ENCODE measurements at regions not wholly inside any gene's neighbourhood (a gene's known extent, or its start where the extent isn't known, plus 50 kb on each side); places are given as distances from the start of the nearest gene placed in this dataset.

DNA sequence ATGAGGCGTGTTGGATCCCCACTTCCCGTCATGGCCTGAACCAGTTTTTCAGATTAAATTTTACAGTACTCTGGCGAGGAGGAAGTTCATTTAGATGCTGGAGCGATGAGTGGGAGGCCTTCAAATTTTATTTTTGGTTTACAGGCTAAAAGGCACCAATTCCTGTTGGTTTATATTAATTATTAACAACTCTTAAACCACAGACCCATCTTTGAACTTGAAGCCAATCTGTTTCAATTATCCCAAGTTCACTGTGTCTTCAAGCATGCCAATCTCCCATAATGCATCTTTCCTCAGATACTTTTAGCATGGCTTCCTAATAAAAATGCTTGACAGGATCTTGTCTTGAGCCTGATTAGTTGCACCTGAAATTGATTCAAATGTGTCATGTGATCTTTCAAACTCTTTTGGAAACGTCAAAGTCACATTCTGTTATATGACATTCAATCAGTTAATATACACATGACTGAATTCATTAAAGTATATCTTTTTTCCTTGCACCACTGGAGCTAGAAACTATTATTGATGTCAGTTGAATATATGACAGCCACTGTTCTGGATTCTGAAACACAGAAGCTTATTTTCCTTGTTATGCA, 641.7 kb upstream of the TMEM132C start:
- intact Hi-C loops (cut with DNase I): no loop called here
- 65% methylated on average over 5 of the region's 5 CpGs for WGBS
- Histone ChIP-seq H3K4me3 (no peak overlapping the region), H3K27me3 (replicated peaks; ENCODE audit: insufficient read depth) (no peaks in the 10 kb centered on the region), H3K9me3 (no peaks in the 10 kb centered on the region), H3K36me3 (no peaks in the 10 kb centered on the region), H3K27ac (no peak overlapping the region), H3K4me1 (replicated peaks) (no peaks in the 10 kb centered on the region)
- no peak for TF ChIP-seq POLR2AphosphoS5 (IDR thresholded peaks at IDR 0.05)
- TF ChIP-seq, protein P1, sequence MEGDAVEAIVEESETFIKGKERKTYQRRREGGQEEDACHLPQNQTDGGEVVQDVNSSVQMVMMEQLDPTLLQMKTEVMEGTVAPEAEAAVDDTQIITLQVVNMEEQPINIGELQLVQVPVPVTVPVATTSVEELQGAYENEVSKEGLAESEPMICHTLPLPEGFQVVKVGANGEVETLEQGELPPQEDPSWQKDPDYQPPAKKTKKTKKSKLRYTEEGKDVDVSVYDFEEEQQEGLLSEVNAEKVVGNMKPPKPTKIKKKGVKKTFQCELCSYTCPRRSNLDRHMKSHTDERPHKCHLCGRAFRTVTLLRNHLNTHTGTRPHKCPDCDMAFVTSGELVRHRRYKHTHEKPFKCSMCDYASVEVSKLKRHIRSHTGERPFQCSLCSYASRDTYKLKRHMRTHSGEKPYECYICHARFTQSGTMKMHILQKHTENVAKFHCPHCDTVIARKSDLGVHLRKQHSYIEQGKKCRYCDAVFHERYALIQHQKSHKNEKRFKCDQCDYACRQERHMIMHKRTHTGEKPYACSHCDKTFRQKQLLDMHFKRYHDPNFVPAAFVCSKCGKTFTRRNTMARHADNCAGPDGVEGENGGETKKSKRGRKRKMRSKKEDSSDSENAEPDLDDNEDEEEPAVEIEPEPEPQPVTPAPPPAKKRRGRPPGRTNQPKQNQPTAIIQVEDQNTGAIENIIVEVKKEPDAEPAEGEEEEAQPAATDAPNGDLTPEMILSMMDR (IDR thresholded peaks at IDR 0.05): no peak
- no peak for TF ChIP-seq POLR2A (IDR thresholded peaks at IDR 0.05)
- DNase-seq (ENCODE audit: low spot score): no peak

DNA sequence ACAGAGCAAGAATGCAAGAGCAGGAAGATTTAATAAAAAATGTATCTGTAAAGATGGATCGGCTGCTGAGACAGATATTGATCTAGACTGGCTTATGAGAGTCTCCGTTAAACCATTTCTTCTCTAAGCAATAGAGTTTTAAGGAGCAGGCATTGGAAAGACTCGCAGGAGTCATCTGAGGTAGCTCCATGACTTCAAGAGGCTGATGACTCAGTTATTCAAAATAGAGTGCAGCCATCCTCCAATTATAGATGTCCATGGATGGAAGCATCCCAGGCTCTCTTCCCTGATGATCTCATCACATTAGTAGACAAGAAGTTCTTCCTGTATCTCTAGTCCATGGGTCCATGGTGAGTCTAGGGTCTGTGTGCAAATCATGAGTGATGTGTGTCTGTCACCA, 638.3 kb upstream of the TMEM132C start:
- Histone ChIP-seq H3K4me3 (no peak overlapping the region), H3K27me3 (replicated peaks; ENCODE audit: insufficient read depth) (no peaks in the 10 kb centered on the region), H3K27ac (no peak overlapping the region), H3K4me1 (replicated peaks) (no peaks in the 10 kb centered on the region), H3K36me3 (no peaks in the 10 kb centered on the region), H3K9me3 (no peaks in the 10 kb centered on the region)
- WGBS: 59% methylated on average over 3 of the region's 3 CpGs
- DNase-seq (ENCODE audit: low spot score): no peak
- TF ChIP-seq POLR2A (IDR thresholded peaks at IDR 0.05) (no peak), POLR2AphosphoS5 (IDR thresholded peaks at IDR 0.05) (no peak)
- intact Hi-C loops (cut with DNase I): no loop called here

DNA sequence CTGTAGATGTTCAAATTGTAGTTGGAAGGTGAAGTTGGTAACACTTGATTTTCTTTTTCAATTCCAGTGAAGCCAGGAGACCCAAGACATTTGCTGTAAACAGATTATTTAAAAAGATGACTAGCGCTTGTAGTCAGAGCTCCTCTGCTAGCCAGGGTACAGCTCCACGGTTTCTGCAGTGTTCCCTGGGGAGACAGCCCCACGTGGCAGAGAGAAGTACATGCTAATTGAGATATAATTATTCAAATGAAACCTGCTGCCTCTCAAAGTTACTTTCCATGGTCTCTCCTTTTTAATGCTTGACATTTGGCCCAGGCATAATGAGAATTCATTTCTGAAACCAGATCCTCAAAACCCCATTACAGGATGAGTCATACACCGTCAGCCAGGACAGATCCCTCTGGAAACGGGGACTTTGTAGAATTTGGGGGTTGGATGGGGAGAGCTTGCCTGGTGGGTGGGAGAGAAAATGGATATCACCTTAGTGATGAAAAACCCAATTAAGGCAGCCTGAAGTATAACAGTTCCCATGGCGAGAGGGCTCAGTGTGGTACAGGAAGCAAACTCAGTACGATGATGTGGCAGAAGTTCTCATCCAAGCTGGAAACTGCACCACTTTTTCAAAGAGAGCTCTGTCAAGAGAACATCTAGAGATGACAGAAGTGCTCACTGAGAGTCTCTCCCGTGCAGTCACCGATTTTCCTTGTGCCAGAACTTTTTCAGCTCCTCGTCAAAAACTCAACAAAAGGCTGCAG, 637.7 kb upstream of the TMEM132C start:
- no peaks in the 10 kb centered on the region for H3K27me3 ChIP-seq (replicated peaks; ENCODE audit: insufficient read depth)
- H3K4me1 ChIP-seq (replicated peaks): no peaks in the 10 kb centered on the region
- no peak overlapping the region for H3K27ac ChIP-seq
- DNase-seq (ENCODE audit: low spot score): no peak
- H3K9me3 ChIP-seq: no peaks in the 10 kb centered on the region
- TF ChIP-seq POLR2A (IDR thresholded peaks at IDR 0.05): no peak
- TF ChIP-seq, protein P1 (IDR thresholded peaks at IDR 0.05): no peak
- no peak for TF ChIP-seq POLR2AphosphoS5 (IDR thresholded peaks at IDR 0.05)
- intact Hi-C loops (cut with DNase I): no loop called here
- WGBS: 66% methylated on average over 10 of the region's 10 CpGs
- no peaks in the 10 kb centered on the region for H3K36me3 ChIP-seq
- H3K4me3 ChIP-seq: no peak overlapping the region

DNA sequence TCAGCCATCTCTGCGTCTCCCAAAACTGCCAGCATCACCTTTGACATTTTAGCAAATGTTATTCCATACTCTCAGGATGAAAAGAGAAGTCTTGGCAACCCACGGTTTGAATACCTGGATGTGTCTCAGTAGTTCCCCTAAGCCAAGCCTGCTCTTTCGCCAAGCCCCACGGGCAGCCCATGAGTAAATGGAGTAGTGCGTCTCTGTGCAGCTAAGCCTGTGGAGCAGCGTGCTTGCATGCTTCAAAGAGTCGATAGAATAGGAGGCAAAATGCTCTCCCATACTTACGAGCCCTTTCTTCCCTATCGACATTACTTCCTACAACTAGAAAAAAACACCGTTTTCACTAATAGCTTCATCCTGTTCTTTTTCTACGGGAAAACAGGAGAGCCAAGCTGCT, 634.5 kb upstream of the TMEM132C start:
- intact Hi-C loops (cut with DNase I): no loop called here
- Histone ChIP-seq H3K4me3 (no peak overlapping the region), H3K9me3 (no peaks in the 10 kb centered on the region), H3K27ac (no peak overlapping the region), H3K4me1 (replicated peaks) (no peaks in the 10 kb centered on the region), H3K27me3 (replicated peaks; ENCODE audit: insufficient read depth) (no peaks in the 10 kb centered on the region), H3K36me3 (no peaks in the 10 kb centered on the region)
- no peak for TF ChIP-seq POLR2A (IDR thresholded peaks at IDR 0.05)
- TF ChIP-seq POLR2AphosphoS5 (IDR thresholded peaks at IDR 0.05): no peak
- TF ChIP-seq, protein P1 (IDR thresholded peaks at IDR 0.05): no peak
- 86% methylated on average over 11 of the region's 11 CpGs for WGBS
- no peak for DNase-seq (ENCODE audit: low spot score)

DNA sequence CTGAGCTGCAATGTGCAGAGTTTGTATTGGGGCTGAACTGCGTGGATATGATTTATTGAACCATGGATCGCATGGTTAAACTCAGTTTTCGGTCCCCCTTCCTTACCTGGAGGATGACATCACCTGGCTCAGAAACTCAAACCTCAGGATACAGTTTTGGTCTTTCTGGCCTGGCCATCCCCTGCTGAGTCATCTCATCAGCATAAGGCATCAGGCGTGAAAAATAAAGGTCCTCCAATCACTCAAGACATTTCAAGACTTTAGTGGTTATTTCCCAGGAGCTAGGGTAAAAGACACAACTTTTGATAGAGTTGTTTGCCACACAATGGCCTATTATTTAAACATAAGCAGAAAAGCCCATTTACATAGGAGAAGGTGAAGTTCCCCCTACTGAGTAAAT, 631.1 kb upstream of the TMEM132C start:
- no peak overlapping the region for H3K27ac ChIP-seq
- no peaks in the 10 kb centered on the region for H3K4me1 ChIP-seq (replicated peaks)
- TF ChIP-seq, protein P1 (IDR thresholded peaks at IDR 0.05): no peak
- TF ChIP-seq POLR2A (IDR thresholded peaks at IDR 0.05) (no peak), POLR2AphosphoS5 (IDR thresholded peaks at IDR 0.05) (no peak)
- intact Hi-C loops (cut with DNase I): no loop called here
- 91% methylated on average over 4 of the region's 4 CpGs for WGBS
- no peaks in the 10 kb centered on the region for H3K27me3 ChIP-seq (replicated peaks; ENCODE audit: insufficient read depth)
- H3K4me3 ChIP-seq: no peak overlapping the region
- no peaks in the 10 kb centered on the region for H3K36me3 ChIP-seq
- no peak for DNase-seq (ENCODE audit: low spot score)
- H3K9me3 ChIP-seq: no peaks in the 10 kb centered on the region

Data from prostate gland (tissue), 2 donors.